HG02885 (cell line): ENCODE measurements at regions not wholly inside any gene's neighbourhood (a gene's known extent, or its start where the extent isn't known, plus 50 kb on each side); places are given as distances from the start of the nearest gene placed in this dataset.

Experiments
- ATAC-seq: cut with Tn5 transposase; IDR thresholded peaks from one replicate; pipeline ENCODE4 v1.9.1; 2021; ENCODE audit warnings: mild to moderate bottlenecking; ENCODE audit not compliant: unreplicated experiment, poor library complexity

GRCh38 chr11:111099028-111099713, 146.4 kb upstream of the POU2AF2 start:
- no peak for ATAC-seq

GRCh38 chr11:111098091-111098490, 147.4 kb upstream of the POU2AF2 start:
- ATAC-seq = peak; percentile 43

GRCh38 chr11:111097191-111097590, 148.3 kb upstream of the POU2AF2 start:
- ATAC-seq = no peak

GRCh38 chr11:111095327-111095726, 150.2 kb upstream of the POU2AF2 start:
- ATAC-seq = no peak

GRCh38 chr11:111093061-111093460, 152.5 kb upstream of the POU2AF2 start:
- peak; percentile 54 for ATAC-seq

- ATAC-seq = no peak
These were observed 154.1 kb upstream of the POU2AF2 start for GRCh38 chr11:111091321-111091938.

GRCh38 chr11:111089759-111090158, 155.8 kb upstream of the POU2AF2 start:
- no peak for ATAC-seq

GRCh38 chr11:111088847-111089355, 156.6 kb upstream of the POU2AF2 start:
- ATAC-seq = no peak

GRCh38 chr11:111086058-111086457, 159.5 kb upstream of the POU2AF2 start:
- no peak for ATAC-seq

- ATAC-seq = no peak
These were observed 162.9 kb upstream of the POU2AF2 start for GRCh38 chr11:111082664-111083063.

- ATAC-seq = no peak
These were observed 164.5 kb upstream of the POU2AF2 start for GRCh38 chr11:111081021-111081511.

- no peak for ATAC-seq
These were observed 167.8 kb upstream of the POU2AF2 start for GRCh38 chr11:111077530-111078322.

GRCh38 chr11:111069066-111069465, 176.5 kb upstream of the POU2AF2 start:
- no peak for ATAC-seq

GRCh38 chr11:111067994-111068393, 177.5 kb upstream of the POU2AF2 start:
- no peak for ATAC-seq

GRCh38 chr11:111066846-111067245, 178.7 kb upstream of the POU2AF2 start:
- no peak for ATAC-seq

GRCh38 chr11:111063726-111064517, 181.6 kb upstream of the POU2AF2 start:
- ATAC-seq = no peak

GRCh38 chr11:111062420-111062819, 183.1 kb upstream of the POU2AF2 start:
- ATAC-seq = no peak

GRCh38 chr11:111059726-111060125, 185.8 kb upstream of the POU2AF2 start:
- no peak for ATAC-seq

GRCh38 chr11:111049131-111049530, 196.4 kb upstream of the POU2AF2 start:
- no peak for ATAC-seq

- no peak for ATAC-seq
These were observed 198.2 kb upstream of the POU2AF2 start for GRCh38 chr11:111047374-111047773.
